ENCODE measurements at regions not wholly inside any gene's neighbourhood (a gene's known extent, or its start where the extent isn't known, plus 50 kb on each side); places are given as distances from the start of the nearest gene placed in this dataset.
"Not testable (repeated sequence)": the region's sequence is repeated elsewhere in the genome, so short reads cannot be mapped to it uniquely, and the experiment has no call there.

- no peak for DNase-seq (ENCODE audit: low spot score)
These were observed 53.8 kb upstream of the ADAMTS18 start for GRCh38 chr16:77488652-77489051.

DNA sequence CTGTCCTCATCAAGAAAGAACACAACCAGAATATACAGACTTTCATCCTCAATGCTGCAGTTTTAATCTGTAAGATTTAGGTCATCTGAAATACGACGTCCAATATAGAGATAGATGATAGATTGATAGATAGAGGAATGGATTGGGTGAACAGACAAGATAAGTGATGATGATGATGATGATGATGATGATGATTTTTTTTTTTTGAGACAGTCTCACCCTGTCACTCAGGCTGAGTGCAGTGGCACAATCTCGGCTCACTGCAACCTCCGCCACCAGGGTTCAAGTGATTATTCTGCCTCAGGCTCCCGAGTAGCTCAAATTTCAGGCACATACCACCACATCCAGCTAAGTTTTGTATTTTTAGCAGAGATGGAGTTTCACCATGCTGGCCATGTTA, 56.3 kb upstream of the ADAMTS18 start:
- DNase-seq (ENCODE audit: low spot score), result no peak

DNA sequence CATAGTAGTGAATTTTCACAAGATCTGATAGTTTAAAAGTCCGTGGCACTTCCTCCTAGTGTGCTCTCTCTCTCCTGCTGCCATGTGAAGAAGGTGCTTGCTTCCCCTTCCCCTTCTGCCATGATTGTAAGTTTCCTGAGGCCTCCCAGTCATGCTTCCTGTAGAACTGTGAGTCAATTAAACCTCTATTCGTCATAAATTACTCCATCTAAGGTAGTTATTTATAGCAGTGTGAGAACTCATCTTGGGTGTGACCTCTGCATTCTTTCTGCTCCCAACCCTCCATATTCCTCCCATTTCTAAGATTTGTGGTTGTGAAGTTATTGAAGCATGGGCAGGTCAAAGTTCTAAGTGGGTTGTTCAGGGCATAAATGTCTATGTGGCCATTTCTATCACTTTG, 62.1 kb upstream of the ADAMTS18 start:
- DNase-seq (ENCODE audit: low spot score), result no peak

DNA sequence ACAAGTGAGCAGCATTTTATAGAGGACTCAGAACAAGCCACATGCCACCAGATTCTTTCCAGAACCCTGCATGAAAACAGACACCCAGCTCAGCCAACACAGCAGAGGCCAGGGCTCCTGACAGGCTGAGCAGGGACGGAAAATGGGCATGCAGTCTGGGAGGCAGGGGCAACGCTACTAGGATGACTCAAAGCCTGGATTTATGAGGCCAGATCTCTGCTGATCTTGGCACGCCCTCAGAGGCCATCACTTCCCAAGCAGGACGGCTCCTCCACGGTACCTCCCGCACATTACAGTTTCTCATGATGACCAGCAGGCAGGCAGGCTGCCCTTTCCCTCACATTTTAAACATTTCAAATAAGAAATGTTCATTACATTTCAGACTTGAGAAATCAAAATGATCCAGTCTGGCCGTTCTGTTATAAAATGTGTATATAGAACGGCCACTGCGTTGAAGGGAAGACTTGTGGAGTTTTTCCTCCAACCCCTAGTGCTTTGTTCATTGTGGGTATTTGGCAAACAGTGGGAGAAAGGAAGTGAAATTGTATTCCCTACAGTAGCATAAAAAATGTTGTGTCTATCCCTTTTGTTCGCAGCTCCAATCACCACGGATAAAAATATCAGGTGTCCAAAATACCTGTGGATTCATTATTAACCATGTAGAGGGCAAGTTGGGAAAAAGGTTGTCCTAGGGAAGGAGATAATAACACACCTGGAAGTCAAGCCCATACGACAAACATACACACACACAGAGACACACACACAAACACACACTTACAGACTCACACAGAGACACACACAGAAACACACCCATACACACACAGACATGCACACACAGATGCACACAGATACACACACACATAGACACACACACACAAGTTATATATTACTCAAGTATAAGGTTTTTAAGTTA, 64.8 kb upstream of the ADAMTS18 start:
- no peak for DNase-seq (ENCODE audit: low spot score)

GRCh38 chr16:77500286-77500598, 65.4 kb upstream of the ADAMTS18 start:
- DNase-seq (ENCODE audit: low spot score), result no peak

DNA sequence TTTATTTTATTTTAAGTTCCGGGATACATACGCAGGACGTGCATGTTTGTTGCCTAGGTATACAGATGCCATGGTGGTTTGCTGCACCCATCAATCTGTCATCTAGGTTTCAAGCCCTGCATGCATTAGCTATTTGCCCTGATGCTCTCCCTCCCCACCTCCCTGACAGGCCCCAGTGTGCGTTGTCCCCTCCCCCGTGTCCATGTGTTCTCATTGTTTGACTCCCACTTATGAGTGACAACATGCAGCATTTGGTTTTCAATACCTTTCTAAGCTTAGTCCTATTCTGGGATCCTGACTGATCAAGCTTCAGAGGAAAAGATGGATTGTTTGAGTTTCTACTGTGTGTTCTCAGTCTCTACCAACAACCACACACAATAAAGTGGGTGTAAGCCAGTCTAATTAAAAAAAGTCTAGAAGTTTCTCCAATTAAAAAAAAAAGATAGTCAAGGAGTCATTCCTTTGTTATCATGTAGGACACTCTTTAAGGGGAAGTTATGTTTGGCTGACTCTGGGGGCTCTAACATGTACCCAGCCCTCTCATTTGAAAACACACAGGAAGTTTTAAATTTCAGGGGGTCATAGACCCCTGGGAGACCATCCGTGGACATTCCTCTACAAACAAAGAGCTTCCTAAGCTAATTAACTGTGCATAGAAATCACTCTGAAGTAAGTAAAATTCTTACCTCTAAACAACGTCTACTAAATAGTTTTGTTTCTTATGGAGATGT, 66.3 kb upstream of the ADAMTS18 start:
- DNase-seq (ENCODE audit: low spot score), result no peak

DNA sequence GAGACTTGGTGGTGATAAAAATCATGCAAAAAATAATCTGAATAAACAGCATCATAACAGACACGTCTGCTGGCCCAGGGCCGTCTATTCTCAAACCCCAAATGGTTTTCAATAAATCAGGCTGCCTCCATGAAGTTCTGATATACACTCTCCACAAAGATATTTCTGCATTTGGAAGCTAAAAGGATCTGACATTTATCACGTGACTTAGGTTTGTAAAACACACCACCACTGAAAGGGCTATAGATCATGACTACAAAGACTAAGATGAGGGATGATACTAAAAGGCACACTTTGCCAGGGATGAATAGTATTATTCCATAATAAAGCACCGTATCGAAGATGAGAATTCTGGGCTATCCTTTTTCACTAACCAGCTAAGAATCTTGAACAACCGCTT, 67.6 kb upstream of the ADAMTS18 start:
- no peak for DNase-seq (ENCODE audit: low spot score)

DNA sequence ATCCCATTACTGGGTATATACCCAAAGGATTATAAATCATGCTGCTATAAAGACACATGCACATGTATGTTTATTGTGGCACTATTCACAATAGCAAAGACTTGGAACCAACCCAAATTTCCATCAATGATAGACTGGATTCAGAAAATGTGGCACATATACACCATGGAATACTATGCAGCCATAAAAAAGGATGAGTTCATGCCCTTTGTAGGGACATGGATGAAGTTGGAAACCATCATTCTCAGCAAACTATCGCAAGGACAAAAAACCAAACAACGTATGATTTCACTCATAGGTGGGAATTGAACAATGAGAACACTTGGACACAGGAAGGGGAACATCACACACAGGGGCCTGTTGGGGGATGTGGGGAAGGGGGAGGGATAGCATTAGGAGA, 71.7 kb upstream of the ADAMTS18 start:
- DNase-seq (ENCODE audit: low spot score), result not testable (repeated sequence)

DNA sequence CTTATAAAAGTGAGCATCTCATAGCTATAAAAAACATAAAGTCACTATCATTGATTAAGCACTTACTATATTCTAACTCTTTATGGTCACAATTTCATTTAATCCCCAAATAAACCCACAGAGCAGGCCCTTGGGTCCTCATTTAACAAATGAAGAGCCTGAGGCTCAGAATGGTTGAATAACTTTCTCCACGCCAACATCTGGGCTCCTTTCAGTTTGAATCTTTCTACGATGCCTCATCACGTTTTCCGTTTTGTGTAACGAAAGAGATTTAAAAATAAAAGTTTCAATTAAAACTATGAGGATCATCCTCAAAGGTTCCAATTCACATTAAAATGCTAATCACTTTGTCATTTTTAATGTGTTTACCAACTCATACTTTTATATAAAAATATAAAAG, 74.2 kb upstream of the ADAMTS18 start:
- DNase-seq (ENCODE audit: low spot score), result no peak

DNA sequence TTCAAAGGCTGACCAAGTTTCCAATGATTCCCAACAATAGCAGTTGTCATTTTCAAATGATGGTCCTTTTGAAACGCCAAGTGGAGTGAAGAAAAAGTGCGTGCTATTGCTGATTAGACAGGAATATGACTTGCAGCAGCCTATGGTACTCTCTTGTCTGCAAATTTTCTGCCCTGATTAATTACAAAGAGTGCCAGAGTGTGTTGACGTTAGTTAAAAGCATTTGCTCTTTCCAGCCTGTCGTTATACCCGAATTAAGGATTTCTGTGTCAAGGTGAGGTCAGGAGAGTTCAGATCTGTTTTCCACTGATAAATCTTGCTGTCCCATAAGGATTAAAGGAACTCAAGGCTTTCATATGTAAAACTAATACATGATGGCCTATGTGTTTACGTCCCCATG, 75.0 kb upstream of the ADAMTS18 start:
- DNase-seq (ENCODE audit: low spot score), result no peak

- no peak for DNase-seq (ENCODE audit: low spot score)
These were observed 76.2 kb upstream of the ADAMTS18 start for GRCh38 chr16:77511053-77511452.

DNA sequence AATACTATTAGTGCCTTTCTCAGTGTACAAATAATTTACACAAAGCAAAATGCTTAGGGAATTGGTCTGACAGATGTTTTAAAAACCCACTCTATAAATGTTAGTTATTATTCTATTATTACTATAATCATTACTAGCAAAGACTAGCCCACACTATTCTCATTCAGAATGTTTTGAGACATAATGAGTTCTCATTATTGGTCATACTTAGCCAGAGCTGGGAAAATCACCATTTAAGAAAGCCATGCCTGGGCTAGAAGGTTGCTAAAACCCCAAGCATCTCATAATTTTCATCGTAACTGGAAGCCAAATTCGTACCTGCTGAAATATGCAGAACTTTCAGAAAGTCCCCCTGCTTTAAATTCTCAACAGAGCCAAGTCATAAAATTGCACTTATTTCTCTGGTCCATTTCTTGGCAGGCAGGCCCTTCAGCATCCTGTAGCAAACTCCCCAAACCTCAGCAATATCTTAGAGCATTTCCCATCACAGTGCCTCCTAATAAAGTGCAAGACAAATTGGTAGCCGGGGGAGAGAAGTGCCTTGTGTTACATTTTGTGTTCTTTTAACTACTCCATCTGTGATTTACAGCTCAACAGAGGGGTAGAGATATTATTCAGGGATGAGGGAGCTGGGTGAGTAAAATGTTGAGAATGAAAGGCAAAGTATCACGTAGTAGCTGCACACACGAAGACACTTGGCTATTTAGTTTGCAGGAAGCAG, 79.8 kb upstream of the ADAMTS18 start:
- DNase-seq (ENCODE audit: low spot score), result no peak

GRCh38 chr16:77525226-77525625, 90.4 kb upstream of the ADAMTS18 start:
- DNase-seq (ENCODE audit: low spot score), result not testable (repeated sequence)

GRCh38 chr16:77531752-77532151, 96.9 kb upstream of the ADAMTS18 start:
- DNase-seq (ENCODE audit: low spot score), result no peak

DNA sequence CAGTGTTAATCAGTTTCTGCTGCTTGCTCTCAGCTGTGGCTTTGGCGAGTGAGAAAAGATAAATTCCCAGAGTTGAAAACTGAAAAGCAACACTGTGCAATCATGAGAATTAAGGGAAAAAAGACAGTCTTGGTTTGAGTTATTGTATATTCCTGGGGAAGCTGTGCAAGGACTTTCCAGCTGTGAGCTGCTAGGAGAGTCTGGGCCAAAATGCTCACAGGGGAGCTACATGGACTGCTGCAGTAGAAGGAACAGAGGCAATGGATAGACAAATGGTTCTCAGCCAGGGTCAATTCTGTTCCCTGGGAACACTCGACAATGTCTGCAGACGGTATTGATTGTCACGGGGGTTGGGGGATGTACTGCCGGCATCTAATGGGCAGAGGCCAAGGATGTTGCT, 102.0 kb upstream of the ADAMTS18 start:
- DNase-seq (ENCODE audit: low spot score), result no peak

DNA sequence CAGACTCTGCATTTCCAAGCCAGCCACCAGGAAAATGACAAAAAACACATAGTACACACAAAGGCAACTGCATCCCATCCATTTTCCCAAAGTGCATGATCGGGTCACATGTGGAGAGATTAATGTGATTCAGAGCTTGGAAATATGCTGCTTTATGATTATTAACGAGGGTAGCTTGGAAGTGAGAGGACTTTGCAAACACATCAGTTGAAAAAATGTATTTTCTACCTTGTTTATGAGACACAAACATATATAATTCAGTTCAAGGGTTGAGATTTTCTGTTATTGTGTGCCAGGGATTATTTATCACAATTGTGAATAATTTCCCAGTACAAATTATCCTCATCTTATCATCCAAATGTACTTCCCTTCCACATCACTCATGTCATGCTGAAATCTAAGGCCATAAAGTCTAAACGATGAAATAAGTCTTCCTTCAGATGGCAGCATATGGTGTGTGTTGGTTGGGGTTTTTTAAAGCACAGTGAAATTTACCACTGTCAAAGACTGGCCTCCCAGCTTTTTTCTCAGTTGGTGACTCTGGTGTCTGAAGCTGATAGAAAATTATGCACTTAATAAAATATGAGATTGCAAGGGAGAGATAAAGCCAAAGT, 104.7 kb upstream of the ADAMTS18 start:
- no peak for DNase-seq (ENCODE audit: low spot score)

DNA sequence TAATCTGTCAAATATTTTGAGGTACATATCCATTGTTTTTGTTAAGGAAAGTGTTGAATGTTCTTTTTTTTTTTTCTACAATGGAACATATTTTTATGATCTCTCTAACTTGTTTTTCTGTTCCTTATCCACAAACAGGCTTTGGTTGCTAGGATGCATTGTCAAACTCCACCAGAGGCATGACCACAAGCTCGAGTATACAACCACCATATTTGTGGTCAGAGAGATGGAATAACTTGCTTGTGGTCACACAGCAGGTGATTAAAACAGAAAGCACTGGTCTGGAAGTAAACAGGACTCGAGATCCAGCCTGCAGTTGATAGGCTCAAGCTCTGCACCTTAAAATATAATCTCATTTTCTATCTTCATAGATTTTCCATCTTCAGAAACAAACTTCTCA, 105.8 kb upstream of the ADAMTS18 start:
- DNase-seq (ENCODE audit: low spot score), result no peak

DNA sequence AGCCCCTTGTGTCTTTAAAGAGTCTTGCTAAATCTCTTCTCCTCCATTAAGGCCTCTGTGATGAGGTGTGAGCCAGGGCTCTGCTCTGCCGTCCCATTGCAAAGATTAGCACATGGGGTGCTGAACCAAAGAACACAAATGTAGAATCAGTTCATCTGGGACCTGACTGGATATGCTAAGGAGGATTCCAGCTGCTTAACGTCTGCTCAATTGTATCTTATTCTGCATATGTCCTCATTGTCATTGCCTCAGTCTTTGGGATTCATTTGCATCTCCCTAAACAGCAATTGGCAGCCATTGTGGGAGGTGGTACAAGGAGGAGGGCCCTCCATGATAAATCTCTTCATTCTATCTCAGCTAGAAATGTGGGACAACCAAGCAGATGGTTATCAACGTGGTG, 106.3 kb upstream of the ADAMTS18 start:
- no peak for DNase-seq (ENCODE audit: low spot score)

DNA sequence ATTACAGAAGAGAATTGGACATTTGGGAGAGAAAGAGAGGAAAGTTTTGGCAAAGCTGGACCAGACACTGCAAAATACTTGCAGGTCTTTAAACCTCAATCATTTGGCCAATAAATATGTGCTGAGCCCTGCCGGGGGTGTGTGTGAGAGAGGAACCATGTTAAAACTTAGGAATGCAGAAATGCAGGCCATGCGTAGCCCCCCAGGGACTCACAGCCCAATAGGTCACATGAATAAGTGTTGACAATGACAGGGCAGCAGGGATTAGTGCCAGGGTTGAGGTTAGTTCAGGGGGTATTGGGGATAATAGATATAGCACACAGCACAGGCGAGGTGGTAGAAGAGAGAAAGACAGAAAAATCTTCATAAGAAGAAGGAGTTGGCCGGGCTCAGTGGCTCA, 113.3 kb upstream of the ADAMTS18 start:
- DNase-seq (ENCODE audit: low spot score), result no peak

- no peak for DNase-seq (ENCODE audit: low spot score)
These were observed 113.9 kb upstream of the ADAMTS18 start for GRCh38 chr16:77548766-77549165.

DNA sequence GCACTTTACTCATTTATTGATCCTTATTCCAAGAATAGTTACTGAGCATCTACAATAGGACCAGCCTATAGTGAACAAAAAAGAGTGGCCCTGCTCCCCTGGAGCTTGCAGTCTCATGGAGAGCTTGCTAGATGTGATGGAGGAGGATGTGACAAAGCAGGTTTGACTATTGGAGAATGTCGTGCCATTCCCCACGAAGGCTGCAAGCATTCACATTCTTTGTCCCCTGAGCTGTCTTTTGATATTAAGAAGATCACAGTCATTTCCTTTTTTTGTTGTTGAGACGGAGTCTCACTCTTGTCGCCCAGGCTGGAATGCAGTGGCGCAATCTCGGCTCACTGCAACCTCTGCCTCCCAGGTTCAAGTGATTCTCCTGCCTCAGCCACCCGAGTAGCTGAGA, 115.0 kb upstream of the ADAMTS18 start:
- DNase-seq (ENCODE audit: low spot score), result no peak

- no peak for DNase-seq (ENCODE audit: low spot score)
These were observed 116.5 kb upstream of the ADAMTS18 start for GRCh38 chr16:77551357-77551756.

- DNase-seq (ENCODE audit: low spot score), result no peak
These were observed 118.3 kb upstream of the ADAMTS18 start for GRCh38 chr16:77553130-77553529.
